Uterus (tissue), 3 donors: ENCODE measurements at regions not wholly inside any gene's neighbourhood (a gene's known extent, or its start where the extent isn't known, plus 50 kb on each side); places are given as distances from the start of the nearest gene placed in this dataset.

Source experiments
- DNase-seq, 2 donors: peaks; one replicate each; pipeline ENCODE4 v3.0.0-alpha.2; 2019 to 2020
- H3K27ac ChIP-seq, 2 donors: fragments of 200-600 bp; sonication (generic); 1 replicate in 1 of 2; 2 replicates in 1 of 2; pipeline ENCODE4 v1.5.1; 2016 to 2018
- H3K27me3 ChIP-seq, 2 donors: fragments of 200-600 bp; sonication (generic); one replicate each; pipeline ENCODE4 v1.5.1; 2018 to 2019; ENCODE audit warnings: control low read depth in 1 of 2
- H3K36me3 ChIP-seq, 2 donors: fragments of 200-600 bp; sonication (generic); one replicate each; pipeline ENCODE4 v1.5.1; 2019; ENCODE audit warnings: control low read depth in 1 of 2
- H3K4me1 ChIP-seq, 2 donors: fragments of 200-600 bp; sonication (generic); one replicate each; pipeline ENCODE4 v1.5.1; 2018 to 2019; ENCODE audit warnings: control low read depth in 1 of 2
- H3K4me3 ChIP-seq, 2 donors: fragments of 200-600 bp; sonication (generic); 1 replicate in 1 of 2; 2 replicates in 1 of 2; pipeline ENCODE4 v1.5.1; 2018 to 2019; ENCODE audit warnings: mild to moderate bottlenecking in 1 of 2
- H3K9me3 ChIP-seq, 2 donors: fragments of 200-600 bp; sonication (generic); one replicate each; pipeline ENCODE4 v1.5.1; 2019; ENCODE audit warnings: control low read depth in 1 of 2
- POLR2A ChIP-seq, 2 donors: fragments of 450-650 bp; IDR thresholded peaks; one replicate each; pipeline ENCODE4 v1.6.1; 2016; ENCODE audit warnings: antibody characterized with exemption in 2 of 2, mild to moderate bottlenecking in 1 of 2, moderate library complexity in 1 of 2
- intact Hi-C: fragments of 100-400 bp; cut with DNase I; formaldehyde crosslinking; loops from one replicate; pipeline ENCODE4 v1.15.1; 2023; ENCODE audit warnings: low total_unique reads
- TF ChIP-seq, protein P1 (sequence below), 4 experiments: fragments of 200-600 bp in 2 of 4; fragments of 450-650 bp in 2 of 4; sonication (generic) in 2 of 4; IDR thresholded peaks; one replicate each; pipeline ENCODE4 v1.5.1; 2016 to 2019; ENCODE audit warnings: antibody characterized with exemption in 4 of 4, mild to moderate bottlenecking in 2 of 4, moderate library complexity in 1 of 4
- donor health status: DM: yes; HTN: yes; CAD: no.

DNA sequence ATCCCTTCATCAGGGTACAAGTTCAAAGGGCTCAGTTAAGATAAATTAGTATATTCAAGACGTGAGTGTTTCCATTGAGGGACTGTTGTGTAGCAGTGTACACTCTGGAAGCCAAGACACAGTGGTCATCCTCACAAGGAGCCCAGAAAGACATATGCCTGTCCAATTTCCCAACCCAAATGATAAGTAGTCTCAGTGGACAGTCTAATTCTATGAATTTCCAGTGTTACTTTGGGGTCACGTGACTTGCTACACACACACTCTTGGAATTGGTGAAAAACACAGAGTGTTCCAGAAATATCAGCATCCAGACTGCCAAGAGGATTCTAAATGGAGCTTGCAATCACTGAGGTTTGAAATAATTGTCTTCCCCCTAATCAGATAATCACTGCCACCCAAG is 365.1 kb downstream of the WDR11 start:
- no peaks in the 10 kb centered on the region for H3K27me3 ChIP-seq
- intact Hi-C loops = no loop called here
- DNase-seq = no peak
- H3K27ac ChIP-seq = peak overlapping the region in 1 of 2 donors; percentile 35
- H3K4me3 ChIP-seq = no peak overlapping the region
- TF ChIP-seq, protein P1, sequence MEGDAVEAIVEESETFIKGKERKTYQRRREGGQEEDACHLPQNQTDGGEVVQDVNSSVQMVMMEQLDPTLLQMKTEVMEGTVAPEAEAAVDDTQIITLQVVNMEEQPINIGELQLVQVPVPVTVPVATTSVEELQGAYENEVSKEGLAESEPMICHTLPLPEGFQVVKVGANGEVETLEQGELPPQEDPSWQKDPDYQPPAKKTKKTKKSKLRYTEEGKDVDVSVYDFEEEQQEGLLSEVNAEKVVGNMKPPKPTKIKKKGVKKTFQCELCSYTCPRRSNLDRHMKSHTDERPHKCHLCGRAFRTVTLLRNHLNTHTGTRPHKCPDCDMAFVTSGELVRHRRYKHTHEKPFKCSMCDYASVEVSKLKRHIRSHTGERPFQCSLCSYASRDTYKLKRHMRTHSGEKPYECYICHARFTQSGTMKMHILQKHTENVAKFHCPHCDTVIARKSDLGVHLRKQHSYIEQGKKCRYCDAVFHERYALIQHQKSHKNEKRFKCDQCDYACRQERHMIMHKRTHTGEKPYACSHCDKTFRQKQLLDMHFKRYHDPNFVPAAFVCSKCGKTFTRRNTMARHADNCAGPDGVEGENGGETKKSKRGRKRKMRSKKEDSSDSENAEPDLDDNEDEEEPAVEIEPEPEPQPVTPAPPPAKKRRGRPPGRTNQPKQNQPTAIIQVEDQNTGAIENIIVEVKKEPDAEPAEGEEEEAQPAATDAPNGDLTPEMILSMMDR (IDR thresholded peaks at IDR 0.05) = no peak
- TF ChIP-seq POLR2A (IDR thresholded peaks at IDR 0.05) = no peak
- H3K4me1 ChIP-seq = no peaks in the 10 kb centered on the region
- H3K9me3 ChIP-seq = no peaks in the 10 kb centered on the region
- no peaks in the 10 kb centered on the region for H3K36me3 ChIP-seq

GRCh38 chr10:121216721-121217181 is 365.6 kb downstream of the WDR11 start:
- TF ChIP-seq, protein P1 (IDR thresholded peaks at IDR 0.05) = no peak
- TF ChIP-seq POLR2A (IDR thresholded peaks at IDR 0.05) = no peak
- Histone ChIP-seq H3K4me3 (no peak overlapping the region), H3K27me3 (no peaks in the 10 kb centered on the region), H3K36me3 (no peaks in the 10 kb centered on the region), H3K4me1 (no peaks in the 10 kb centered on the region), H3K27ac (peak overlapping the region in 1 of 2 donors; percentile 35), H3K9me3 (no peaks in the 10 kb centered on the region)
- intact Hi-C loops = no loop called here
- no peak for DNase-seq

- H3K9me3 ChIP-seq = no peaks in the 10 kb centered on the region
- H3K36me3 ChIP-seq = no peaks in the 10 kb centered on the region
- no peaks in the 10 kb centered on the region for H3K4me1 ChIP-seq
- peak overlapping the region in 1 of 2 donors; percentile 35 for H3K27ac ChIP-seq
- no peak for DNase-seq
- no peak overlapping the region for H3K4me3 ChIP-seq
- no peaks in the 10 kb centered on the region for H3K27me3 ChIP-seq
- intact Hi-C loops = no loop called here
- TF ChIP-seq, protein P1 (IDR thresholded peaks at IDR 0.05) = no peak
- no peak for TF ChIP-seq POLR2A (IDR thresholded peaks at IDR 0.05)
Observed at GRCh38 chr10:121217331-121217730, 366.2 kb downstream of the WDR11 start.

GRCh38 chr10:121221072-121221471 is 369.9 kb downstream of the WDR11 start:
- H3K4me1 ChIP-seq = no peaks in the 10 kb centered on the region
- H3K9me3 ChIP-seq = no peaks in the 10 kb centered on the region
- H3K27ac ChIP-seq = no peak overlapping the region
- no peaks in the 10 kb centered on the region for H3K27me3 ChIP-seq
- intact Hi-C loops = no loop called here
- TF ChIP-seq, protein P1 (IDR thresholded peaks at IDR 0.05) = no peak
- no peaks in the 10 kb centered on the region for H3K36me3 ChIP-seq
- no peak overlapping the region for H3K4me3 ChIP-seq
- no peak for DNase-seq

DNA sequence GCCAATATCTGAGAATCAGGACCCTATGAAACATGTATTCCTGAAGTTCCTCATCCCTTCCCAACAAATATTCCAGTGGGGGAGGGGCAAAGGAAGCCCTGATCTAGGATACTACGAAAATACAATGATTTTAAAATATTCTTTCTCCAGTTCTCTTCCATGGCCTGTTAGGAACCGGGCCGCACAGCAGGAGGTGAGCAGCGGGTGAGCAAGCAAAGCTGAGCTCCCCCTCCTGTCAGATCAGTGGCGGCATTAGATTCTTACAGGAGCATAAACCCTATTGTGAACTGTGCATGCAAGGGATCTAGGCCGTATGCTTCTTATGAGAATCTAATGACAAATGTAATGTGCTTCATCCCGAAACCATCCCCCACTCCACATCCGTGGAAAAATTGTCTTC is 370.8 kb downstream of the WDR11 start:
- TF ChIP-seq, protein P1 (IDR thresholded peaks at IDR 0.05) = no peak
- no peak for TF ChIP-seq POLR2A (IDR thresholded peaks at IDR 0.05)
- Histone ChIP-seq H3K4me3 (no peak overlapping the region), H3K27me3 (no peaks in the 10 kb centered on the region), H3K27ac (no peak overlapping the region), H3K4me1 (no peaks in the 10 kb centered on the region), H3K9me3 (no peaks in the 10 kb centered on the region), H3K36me3 (no peaks in the 10 kb centered on the region)
- no peak for DNase-seq
- intact Hi-C loops = no loop called here
